ENCODE measurements at regions not wholly inside any gene's neighbourhood (a gene's known extent, or its start where the extent isn't known, plus 50 kb on each side); places are given as distances from the start of the nearest gene placed in this dataset.
"Not testable (repeated sequence)": the region's sequence is repeated elsewhere in the genome, so short reads cannot be mapped to it uniquely, and the experiment has no call there.

DNA sequence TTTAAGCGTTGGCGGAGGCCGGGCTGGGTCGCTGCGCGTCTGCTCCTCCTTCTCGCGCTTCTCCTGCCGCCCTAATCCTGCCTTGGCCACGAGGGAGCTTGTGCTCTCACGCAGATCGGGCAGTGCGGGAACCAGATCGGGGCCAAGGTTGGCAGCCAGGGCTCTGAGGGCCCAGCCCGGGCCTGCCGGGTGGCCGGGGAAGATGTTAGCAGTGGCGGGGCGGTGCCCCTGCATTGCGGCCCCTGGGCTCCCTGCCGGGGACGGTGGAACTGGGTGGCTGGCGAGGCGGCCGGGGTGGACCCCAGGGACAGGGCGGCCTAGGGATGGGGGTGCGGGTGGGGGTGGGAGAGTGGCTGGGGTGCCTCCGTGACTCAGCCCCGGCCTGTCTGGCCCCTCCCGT is 297.4 kb downstream of the CACNA1B start:
- DNase-seq = not testable (repeated sequence)

DNA sequence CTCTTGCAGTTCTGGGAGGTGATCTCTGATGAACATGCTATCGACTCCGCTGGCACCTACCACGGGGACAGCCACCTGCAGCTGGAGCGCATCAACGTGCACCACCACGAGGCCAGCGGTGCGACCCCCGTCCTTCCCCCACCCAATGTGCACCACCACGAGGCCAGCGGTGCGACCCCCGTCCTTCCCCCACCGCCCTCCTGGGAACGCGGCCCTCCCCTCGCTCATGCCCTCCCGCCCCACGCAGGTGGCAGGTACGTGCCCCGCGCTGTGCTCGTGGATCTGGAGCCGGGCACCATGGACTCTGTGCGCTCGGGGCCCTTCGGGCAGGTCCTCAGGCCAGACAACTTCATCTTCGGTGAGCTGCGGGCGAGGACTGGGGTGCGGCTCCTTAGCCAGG is 297.8 kb downstream of the CACNA1B start:
- DNase-seq = not testable (repeated sequence)

DNA sequence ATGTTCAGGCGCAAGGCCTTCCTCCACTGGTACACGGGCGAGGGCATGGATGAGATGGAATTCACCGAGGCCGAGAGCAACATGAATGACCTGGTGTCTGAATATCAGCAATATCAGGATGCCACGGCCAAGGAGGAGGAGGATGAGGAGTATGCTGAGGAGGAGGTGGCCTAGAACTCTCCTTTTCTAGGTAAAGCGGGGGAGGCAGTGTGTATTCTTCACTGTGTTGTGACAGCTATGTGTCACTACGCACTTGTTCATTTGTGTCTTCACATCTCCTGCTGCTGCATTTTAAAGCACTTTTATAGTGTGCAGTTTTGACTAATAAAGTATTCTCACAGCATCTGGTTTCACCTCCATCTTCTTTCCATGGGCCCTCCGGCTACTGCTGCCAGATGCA is 299.5 kb downstream of the CACNA1B start:
- not testable (repeated sequence) for DNase-seq

DNA sequence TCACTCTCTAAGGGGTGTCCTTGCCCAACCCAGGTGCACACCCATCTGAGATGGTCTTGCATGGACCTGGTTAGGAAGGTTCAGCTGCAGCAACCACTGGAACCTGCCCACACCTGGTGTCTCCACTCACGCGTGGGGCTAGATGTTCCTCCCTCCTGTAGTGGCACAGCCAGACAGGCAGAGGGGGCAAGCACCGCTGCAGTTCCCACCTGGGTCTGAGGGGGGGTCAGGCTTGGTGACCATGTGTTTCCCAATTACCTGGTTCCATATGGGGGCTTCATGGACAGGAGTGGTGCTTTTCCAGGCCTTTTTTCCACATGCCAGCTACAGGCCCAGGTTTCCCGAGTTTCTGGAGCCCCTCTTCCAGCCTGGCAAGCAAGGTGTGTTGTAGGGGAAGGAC is 301.4 kb downstream of the CACNA1B start:
- not testable (repeated sequence) for DNase-seq

DNA sequence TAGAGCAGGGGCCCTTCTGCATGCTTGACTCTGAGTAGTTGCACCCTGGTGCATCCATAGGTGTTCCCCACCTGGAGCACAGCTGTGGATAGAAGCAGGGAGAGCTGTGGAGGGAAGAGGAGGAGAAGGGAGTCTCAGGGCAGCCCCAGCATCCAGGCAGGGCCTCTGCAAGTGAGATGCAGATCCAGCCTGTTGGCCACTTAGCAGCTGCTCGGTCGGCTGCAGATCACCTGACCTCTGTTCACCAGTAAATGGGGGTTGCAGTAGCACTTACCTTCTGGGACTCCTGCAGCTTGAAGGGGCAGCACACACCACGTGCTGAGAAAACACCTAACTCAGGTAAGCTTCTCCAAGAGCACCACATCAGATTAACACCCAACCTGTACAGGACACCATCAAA is 302.1 kb downstream of the CACNA1B start:
- DNase-seq = not testable (repeated sequence)

DNA sequence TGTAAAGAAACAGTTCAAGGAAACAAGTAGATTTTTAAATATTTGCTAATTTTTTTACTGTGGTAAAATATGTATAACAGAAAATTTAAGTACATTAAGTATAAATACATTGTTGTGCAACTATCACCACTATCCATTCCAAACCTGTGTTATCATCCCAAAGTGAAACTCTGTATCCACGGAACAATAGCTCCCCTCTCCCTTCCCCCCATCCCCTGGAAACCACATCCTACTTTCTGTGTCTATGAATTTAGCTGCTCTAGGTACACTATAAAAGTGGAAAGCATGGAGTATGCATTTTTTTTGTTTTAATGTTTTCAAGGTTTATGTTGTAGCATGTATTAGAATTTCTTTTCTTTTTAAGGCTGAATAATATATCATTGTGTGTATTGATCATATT is 304.4 kb downstream of the CACNA1B start:
- peak; percentile 34 for DNase-seq

DNA sequence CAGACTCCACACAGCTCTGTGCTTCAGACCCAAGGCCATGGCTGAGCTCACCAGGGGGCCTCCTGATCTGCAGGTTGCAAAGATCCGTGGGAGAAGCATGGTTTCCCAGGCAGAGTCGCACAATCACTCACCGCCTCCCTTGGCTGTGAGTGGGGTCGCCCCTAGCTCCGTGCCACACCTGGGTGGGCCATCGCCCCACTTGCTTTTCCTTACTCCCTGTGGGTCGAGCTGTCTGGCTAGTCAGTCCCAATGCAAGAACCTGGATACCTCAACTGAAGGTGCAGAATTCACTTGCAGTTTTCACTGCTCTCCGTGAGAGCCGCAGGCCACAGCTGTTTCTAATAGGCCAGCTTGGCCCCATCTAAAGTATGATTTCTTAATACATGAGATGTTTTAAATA is 319.6 kb downstream of the CACNA1B start:
- DNase-seq = not testable (repeated sequence)

DNA sequence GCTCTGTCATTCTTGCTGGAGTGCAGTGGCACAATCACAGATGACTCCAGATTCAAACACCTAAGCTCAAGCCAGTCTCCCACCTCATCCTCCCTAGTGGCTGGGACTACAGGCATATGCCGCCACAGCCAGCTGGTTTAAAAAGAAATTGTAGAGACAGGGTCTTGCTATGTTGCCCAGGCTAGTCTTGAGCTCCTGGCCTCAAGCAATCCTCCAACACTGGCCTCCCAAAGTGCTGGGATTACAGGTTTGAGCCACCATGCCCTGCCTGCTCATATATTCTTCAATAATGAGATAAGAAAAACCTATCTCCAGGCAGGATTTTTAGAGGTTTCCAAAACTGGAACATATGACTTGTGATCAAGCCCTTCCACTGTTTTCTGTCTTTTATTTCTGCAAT is 321.4 kb downstream of the CACNA1B start:
- DNase-seq = not testable (repeated sequence)

DNA sequence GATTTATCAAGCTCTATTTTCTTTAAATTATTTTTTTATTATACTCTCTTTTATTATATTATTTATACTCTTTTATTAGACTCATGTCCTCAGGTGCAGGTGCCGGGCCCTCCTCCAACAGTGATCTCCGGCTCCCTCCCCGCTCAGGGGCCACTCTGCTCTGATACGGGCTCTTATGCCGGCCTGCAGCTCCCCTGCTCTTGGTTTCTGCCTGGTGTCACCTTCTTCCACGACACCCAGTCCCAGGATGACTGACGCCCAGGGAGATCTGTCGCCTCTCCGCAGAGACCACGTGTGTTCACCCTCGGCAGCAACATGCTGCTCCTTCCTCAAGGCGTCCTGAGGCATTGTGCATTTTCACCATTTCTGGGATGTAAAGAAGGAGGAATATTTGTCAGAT is 322.3 kb downstream of the CACNA1B start:
- not testable (repeated sequence) for DNase-seq

DNA sequence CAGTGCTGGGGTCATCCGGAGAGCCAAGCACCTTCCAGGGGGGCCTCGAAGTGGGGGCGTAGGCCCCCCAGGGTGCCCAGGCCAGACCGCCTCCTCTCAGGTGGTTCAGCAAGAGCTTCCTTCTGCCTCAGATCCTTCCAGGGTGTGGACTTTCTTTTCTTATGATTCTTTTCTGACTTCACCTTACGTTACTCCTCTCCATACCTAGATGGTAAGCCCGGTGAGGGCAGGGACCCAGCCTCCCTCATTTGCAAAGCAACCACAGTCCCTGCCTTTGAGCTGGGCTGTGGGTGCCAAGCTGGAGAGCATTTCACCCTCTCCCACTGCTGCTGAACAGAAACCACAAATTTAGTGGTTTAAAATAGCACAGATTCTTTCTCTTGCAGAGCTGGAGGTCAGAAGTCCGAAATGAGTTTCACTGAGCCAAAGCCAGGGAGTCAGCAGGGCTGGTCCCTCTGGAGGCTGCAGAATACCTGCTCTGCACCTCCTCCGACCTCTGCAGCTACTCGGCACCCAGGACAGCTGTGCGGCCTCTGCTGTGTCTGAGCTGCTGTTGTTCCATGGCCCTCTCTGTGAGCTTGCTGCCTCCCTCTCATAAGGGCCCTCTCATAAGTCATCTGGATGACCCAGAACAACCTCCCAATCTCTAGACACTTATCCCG is 323.0 kb downstream of the CACNA1B start:
- DNase-seq = not testable (repeated sequence)

DNA sequence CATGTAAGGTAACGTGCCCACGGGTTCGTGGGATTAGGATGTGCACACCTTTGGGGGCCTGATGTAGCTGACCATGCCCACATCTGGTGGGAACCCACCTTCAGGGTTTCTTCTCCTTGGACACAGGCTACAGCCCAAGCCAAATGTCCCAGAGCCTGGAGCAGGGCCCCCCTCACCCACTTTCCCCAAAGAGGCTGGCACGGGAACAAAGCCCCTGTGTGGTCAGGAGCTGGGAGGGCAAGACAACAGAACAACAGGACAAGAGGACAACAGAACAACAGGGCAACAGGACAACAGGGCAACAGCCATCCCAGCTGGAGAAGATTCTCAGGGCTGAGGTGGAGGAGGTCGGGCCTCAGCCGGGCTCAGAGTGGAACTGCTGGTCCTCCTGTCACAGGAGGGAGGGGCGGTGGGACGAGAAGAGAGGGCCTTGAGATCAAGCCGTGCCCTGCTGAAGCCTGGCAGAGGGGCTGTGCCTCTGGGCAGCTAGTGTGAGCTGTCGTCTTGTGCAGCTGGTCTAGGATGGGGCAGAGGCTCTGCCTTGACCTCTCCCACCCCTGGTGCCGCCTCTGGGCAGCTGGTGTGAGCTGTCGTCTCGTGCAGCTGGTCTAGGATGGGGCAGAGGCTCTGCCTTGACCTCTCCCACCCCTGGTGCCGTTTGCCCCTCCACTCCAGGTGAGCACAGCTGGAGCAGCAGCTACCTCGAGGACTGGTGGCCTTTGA is 323.7 kb downstream of the CACNA1B start:
- not testable (repeated sequence) for DNase-seq

DNA sequence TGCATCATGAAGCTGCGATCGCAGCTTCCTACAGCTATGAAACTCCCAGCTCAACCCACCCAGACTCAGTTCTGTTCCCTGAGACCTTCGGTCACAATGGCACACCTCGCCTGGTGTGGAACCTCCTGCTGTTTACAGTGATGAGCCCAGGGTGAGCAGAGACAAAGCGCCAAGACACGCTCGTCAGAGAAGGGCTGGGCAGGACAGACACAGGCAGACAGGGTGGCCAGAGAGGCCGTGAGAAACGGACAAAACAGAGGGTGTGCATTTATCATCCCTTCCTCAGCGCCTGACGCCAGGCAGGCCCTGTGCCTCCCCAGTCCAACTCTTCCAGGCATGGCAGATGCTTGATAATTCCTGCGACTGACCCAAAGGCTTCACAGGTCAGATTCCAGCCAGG is 324.5 kb downstream of the CACNA1B start:
- DNase-seq = not testable (repeated sequence)

DNA sequence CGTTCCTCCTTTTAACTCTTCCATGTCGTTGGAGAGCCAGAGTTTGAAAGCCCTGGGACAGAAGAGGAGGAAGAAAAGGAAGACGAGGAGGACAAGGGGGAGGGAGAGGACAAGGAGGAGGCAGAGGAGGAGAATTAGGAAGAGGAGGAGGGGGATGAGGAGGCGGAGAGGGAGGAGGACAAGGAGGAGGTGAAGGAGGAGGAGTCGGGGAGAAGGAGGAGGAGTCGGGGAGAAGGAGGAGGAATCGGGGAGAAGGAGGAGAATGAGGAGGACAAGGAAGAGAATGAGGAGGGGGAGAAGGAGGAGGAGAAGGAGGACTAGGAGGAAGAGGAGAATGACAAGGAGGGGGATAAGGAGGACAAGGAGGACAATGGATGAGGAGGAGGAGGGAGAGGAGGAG is 325.7 kb downstream of the CACNA1B start:
- not testable (repeated sequence) for DNase-seq

DNA sequence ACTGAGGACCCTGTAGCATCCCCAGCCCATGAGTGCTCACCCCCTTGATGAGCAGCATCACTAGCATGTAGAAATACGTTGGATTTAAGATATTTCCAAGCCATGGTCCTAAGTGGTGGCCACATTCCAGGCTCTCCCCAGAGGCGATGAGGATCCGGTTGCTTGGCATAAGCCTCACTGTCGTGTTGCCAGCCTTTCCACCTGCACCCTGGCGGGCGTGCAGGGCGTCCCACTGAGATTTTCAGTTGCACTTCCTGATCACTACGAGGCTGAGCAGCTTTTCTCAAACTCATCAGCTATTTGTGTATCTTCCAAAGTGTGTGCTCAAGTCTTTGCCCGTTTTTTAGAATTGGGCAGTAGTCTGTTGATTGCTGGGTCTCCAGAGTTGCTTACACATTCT is 326.3 kb downstream of the CACNA1B start:
- not testable (repeated sequence) for DNase-seq

DNA sequence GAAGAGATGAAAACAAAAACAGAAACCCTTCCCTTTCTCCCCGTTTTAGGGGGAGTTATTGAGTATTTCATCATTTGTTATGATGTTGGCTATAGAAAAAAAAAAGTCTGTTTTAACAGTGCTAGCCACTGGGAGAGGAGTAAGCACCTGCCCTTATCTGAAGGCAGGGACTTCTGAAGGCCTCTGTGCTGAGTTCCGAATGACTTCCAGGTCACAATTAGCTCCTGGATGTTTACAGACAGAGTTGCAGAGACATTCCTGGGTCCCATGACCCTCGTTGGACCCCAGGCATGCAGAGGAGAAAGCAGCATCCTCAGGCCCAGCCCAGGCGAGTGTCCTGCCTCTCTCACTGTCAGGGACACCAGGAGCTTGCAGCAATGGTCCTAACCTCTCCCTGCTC is 328.5 kb downstream of the CACNA1B start:
- not testable (repeated sequence) for DNase-seq

DNA sequence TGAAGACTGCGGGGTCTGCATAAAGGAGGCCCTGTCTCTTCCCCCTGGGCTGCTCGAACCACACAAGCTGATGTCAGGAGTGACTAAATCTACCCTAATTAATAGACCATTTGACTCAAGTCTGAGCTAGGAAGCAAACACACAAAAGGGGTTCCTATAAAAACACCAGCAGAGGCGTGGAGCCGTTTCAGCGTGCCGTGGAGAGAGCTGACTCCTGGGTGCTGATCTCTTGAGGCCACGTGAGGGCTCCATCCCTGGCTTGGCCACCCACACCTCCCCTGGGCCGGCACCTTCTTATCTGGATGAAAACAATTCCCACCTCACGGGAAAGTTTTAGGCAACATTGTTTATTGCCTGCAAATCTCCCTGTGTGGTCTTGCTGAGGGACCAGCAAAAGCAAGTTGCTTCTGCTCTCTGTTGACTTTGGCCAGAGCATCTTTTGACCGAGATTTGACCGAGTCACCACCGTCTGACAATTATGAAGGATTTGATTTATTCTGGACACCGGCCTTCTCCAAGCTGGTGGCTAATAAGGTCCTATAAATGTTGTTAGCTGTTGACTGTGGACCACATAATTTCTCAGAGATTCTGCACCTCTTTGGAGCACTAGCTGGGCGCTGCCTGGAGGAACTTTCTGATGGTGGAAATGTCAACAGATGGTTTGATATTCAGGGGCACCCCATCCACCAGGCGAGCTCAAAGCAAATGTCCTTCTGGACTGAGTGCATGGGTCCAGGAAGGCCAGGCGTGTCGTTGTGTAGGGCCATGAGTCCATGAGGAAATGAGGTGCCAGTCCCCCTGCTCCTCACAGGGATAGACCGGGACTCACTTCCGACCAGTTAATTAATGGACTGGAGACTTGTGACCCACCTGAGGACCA is 330.0 kb downstream of the CACNA1B start:
- DNase-seq = not testable (repeated sequence)

DNA sequence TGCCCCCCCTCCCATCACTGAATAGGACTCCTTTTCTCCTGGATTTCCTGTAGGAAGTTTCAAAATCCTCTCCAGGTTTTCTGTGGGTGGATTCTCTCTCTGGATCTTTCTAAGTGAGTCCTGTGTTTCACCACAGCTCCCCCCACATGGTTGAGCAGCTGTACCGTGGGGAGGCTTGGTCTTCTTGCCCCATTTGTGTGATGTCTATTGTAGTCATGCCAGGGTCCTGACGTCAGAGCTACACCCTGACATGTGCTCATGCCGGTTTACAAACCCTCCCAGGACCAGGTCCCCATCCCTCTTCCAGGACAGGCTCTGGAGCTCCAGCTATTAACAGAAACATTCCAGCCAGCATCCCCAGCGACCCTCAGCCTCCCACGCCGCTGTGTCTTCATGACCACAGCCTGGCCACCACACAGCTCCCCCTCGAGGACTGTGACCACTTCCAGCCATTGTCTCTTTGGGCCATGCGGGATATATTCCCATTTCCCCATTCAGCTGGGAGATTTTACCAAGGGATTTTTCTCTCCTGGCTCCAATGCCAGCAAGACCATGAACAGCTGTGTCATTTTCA is 331.6 kb downstream of the CACNA1B start:
- not testable (repeated sequence) for DNase-seq

DNA sequence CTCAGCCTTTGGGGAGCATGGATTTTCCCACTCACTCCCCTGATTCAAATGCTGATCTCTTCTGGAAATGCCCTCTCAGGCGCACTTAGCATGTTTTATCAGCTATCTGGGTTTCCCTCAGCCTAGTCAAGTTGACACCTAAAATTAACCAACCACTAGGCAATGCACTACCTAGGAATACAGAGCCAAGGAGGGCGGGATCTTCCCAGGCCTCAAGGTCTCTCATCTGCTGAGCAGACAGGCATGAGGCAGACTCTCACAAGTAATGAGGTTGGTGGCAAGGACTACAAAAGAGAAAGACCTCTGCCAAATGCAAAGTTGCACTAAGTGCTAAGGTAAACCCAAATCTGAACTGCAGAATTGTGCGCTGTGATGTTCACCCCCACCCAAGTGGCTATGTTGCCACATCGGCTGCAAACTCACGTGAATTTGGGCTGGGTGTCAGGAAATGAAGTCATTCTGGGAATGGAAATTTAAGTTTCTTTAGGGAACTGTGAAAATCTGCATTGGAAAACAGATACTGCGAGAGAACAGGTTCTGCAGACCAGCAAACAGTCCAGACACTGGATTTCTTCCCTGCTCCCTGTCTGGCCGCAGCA is 332.9 kb downstream of the CACNA1B start:
- DNase-seq = not testable (repeated sequence)

DNA sequence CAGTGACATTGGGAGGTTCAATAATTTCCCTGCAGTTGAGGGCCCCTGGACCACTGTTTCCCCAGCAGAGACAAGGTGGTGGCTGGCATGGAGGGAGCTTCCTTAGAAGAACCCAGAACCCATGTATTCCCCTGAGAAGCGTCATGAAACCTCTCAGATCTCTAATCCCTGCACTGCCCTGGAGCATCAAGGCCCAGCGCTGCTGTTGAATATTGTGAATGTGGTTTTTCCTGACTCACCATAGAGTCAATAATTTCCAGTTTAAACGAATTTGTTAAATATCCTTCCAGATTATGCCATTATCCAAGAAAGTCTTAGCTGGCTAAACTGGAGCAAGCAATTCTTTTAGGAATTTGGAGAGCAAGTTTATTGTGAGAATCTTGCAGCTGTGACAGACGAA is 333.5 kb downstream of the CACNA1B start:
- not testable (repeated sequence) for DNase-seq

DNA sequence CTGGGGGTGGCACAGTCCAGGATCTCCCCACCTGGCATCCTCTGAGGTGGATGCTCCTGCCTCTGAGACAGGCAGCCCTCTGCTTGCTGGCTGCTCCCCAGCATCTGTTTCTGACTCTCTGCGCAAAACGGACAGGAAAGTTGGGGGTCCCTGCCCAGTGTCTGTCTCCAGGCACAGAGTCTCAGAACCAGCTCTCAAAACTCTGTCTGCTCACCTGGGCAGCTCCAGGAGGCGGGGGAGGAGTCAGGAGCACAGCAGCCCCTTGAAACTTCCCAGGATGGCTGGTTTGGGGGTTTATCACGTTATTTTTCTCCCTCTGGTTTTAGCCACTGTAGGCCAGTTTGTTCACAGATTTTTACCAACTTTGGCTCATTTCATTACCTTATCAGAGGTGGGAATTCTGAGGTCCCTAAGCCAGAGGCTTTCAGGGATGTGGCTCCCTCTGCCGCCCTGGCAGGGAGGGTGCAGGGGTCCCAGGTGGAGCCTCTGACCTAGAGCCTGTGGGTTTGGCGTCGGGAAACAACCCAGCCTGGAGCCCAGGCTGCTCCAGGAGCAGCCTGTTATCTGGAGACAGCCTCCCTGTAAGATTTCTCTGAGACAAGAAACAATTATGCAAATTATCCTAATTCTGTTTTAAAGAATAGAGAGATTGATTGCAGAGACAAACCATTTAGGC is 334.1 kb downstream of the CACNA1B start:
- not testable (repeated sequence) for DNase-seq

DNA sequence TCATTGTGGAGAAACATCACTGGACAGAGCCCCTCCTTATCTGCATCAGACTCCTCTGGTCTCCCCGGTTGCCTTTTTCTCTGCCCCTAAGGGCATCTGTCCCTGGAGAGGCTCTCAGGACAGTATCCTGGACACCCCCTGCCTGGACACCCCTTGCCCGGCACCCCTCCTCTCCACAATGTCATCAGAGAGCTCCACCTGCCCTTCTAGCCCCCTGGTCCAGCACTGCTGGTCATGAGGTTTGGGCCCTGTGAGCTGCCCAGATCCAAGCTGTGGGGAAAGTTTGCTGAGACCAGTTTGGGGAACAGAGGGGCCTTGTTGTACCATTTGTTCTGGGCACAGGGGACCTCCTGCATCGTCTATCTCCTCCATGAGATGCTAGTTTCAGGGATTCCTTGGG is 335.2 kb downstream of the CACNA1B start:
- DNase-seq = not testable (repeated sequence)

DNA sequence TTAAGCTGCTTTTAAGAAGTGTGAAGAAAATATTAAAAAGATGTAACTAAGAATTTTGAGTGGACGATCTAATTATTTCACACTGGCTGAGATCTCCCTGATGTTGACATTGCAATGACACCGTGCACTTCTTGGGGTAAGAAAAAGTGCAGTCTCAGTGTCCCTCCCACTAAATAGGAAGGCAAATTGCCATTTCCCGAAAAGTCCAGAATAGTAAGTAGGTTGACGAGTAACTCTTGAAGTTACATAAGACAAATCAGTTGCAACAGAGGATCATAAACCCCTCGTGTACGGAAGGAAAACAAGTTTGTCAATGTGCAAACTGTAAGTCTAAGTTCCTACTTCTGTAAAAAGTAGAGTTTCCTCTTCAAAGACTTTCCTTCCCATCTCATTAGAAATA is 336.2 kb downstream of the CACNA1B start:
- DNase-seq = not testable (repeated sequence)
